ENCODE measurements at regions not wholly inside any gene's neighbourhood (a gene's known extent, or its start where the extent isn't known, plus 50 kb on each side); places are given as distances from the start of the nearest gene placed in this dataset.

- no peak for DNase-seq (ENCODE audit: low read depth)
- no peak for TF ChIP-seq CTCF (conservative IDR thresholded peaks at IDR 0.05; ENCODE audit: low read depth, low read length)
- H3K4me3 ChIP-seq (ENCODE audit: low read depth, low read length) = no peak overlapping the region
Observed at GRCh38 chr10:61330669-61331068, 122.5 kb downstream of the TMEM26 start.

- no peak overlapping the region for H3K4me3 ChIP-seq (ENCODE audit: low read depth, low read length)
- no peak for DNase-seq (ENCODE audit: low read depth)
- no peak for TF ChIP-seq CTCF (conservative IDR thresholded peaks at IDR 0.05; ENCODE audit: low read depth, low read length)
Observed at GRCh38 chr10:61329854-61330253, 123.3 kb downstream of the TMEM26 start.

GRCh38 chr10:61325223-61325960 lies 127.8 kb downstream of the TMEM26 start:
- DNase-seq (ENCODE audit: low read depth) = no peak

GRCh38 chr10:61323726-61324125 lies 129.5 kb downstream of the TMEM26 start:
- DNase-seq (ENCODE audit: low read depth) = no peak
- TF ChIP-seq CTCF (conservative IDR thresholded peaks at IDR 0.05; ENCODE audit: low read depth, low read length) = no peak
- H3K4me3 ChIP-seq (ENCODE audit: low read depth, low read length) = no peak overlapping the region

More at GRCh38 chr10:61325223-61325960, 127.8 kb downstream of the TMEM26 start:
- TF ChIP-seq CTCF (conservative IDR thresholded peaks at IDR 0.05; ENCODE audit: low read depth, low read length) = no peak
- H3K4me3 ChIP-seq (ENCODE audit: low read depth, low read length) = no peak overlapping the region

- H3K4me3 ChIP-seq (ENCODE audit: low read depth, low read length) = no peak overlapping the region
- no peak for DNase-seq (ENCODE audit: low read depth)
- TF ChIP-seq CTCF (conservative IDR thresholded peaks at IDR 0.05; ENCODE audit: low read depth, low read length) = no peak
Observed at GRCh38 chr10:61321041-61321857, 131.9 kb downstream of the TMEM26 start.

GRCh38 chr10:61320257-61320587 lies 133.0 kb downstream of the TMEM26 start:
- DNase-seq (ENCODE audit: low read depth) = no peak
- TF ChIP-seq CTCF (conservative IDR thresholded peaks at IDR 0.05; ENCODE audit: low read depth, low read length) = no peak
- no peak overlapping the region for H3K4me3 ChIP-seq (ENCODE audit: low read depth, low read length)

All from choroid plexus epithelial cell (primary cell).